ENCODE measurements at regions not wholly inside any gene's neighbourhood (a gene's known extent, or its start where the extent isn't known, plus 50 kb on each side); places are given as distances from the start of the nearest gene placed in this dataset.
A peak's percentile ranks its signal among the peaks of the same experiment; 100 is the strongest.
"Not testable (repeated sequence)": the region's sequence is repeated elsewhere in the genome, so short reads cannot be mapped to it uniquely, and the experiment has no call there.

DNA sequence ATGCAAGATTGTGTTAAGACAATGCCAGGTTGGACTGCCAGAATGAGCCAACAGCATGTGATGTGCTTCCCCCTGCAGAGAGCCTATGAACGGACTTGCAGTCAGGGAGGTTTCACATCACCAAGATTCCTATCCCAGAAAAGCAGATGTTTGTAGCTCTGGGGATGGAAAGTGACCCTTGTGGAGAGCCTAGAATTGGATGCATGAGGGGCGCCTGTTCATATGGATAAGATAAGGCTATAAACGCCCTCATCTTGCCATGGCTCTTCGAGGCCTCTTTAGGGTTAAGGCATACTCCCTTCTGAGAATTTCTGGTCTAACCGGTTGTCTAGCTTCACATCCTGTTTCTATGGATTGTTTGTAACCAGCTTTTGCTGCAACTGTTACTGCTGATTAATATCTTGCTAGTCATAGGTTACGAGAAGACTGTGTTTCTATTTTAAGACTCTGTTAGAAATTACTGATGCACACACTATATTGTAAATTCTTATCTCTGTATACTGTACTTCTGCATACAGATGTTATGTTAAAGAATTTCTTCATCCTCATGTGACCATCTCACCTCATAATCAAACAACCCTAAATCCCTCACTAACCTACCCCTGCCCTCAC lies 295.8 kb downstream of the PTGER3 start:
- H3K9me2 ChIP-seq (ENCODE audit: insufficient read depth); H3K36me3 ChIP-seq (ENCODE audit: low read depth); H3K4me1 ChIP-seq (replicated peaks; ENCODE audit: insufficient read depth); H3K27ac ChIP-seq; H4K20me1 ChIP-seq (ENCODE audit: insufficient read depth); H3K79me2 ChIP-seq (ENCODE audit: low read depth); H2AFZ ChIP-seq; H3K9me3 ChIP-seq (ENCODE audit: insufficient read depth, low read depth); H3K4me3 ChIP-seq; BruUV-seq (replicated peaks); CTCF ChIA-PET; H3K27me3 ChIP-seq (ENCODE audit: insufficient read depth, low read depth); DNase-seq; intact Hi-C loops (cut with micrococcal nuclease; ENCODE audit: unreplicated experiment); H3F3A ChIP-seq (ENCODE audit: insufficient read depth, low read depth): not testable (repeated sequence)
- H3K4me2 ChIP-seq, result peak overlapping the region; percentile 28
- POLR2A ChIA-PET (ENCODE audit: unreplicated experiment), result interaction anchor here (0.6 kb wide), 1 partner anchor 416 kb away, joined by 3 read pairs; no protein-coding TSS in a partner anchor

DNA sequence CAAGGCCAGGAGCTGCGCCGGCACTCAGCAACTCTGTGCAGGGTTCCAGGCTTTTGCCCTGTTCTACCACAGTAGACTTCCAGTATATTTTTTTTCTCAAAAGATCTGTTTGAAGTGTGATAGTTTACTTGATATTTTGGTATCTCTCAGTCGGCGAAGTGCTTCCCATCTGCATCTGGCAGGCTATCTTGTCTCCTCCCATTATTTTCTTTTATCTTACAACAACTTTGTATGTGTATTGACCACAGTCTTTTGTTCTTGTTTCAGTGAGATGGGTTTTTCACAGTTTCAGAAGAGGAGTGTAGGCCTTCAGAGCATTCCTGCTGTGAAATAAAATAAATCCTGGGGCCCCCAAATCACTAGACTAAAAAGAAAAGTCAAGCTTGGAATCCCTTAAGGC lies 292.9 kb downstream of the PTGER3 start:
- DNase-seq, result no peak
- ChIA-PET POLR2A (ENCODE audit: unreplicated experiment) (no interaction called here), CTCF (no interaction called here)
- H4K20me1 ChIP-seq (ENCODE audit: insufficient read depth), result no peaks in the 10 kb centered on the region
- no peak overlapping the region for H2AFZ ChIP-seq
- TF ChIP-seq, protein P1, sequence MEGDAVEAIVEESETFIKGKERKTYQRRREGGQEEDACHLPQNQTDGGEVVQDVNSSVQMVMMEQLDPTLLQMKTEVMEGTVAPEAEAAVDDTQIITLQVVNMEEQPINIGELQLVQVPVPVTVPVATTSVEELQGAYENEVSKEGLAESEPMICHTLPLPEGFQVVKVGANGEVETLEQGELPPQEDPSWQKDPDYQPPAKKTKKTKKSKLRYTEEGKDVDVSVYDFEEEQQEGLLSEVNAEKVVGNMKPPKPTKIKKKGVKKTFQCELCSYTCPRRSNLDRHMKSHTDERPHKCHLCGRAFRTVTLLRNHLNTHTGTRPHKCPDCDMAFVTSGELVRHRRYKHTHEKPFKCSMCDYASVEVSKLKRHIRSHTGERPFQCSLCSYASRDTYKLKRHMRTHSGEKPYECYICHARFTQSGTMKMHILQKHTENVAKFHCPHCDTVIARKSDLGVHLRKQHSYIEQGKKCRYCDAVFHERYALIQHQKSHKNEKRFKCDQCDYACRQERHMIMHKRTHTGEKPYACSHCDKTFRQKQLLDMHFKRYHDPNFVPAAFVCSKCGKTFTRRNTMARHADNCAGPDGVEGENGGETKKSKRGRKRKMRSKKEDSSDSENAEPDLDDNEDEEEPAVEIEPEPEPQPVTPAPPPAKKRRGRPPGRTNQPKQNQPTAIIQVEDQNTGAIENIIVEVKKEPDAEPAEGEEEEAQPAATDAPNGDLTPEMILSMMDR (conservative IDR thresholded peaks at IDR 0.05), result no peak
- TF ChIP-seq EZH2 (IDR thresholded peaks at IDR 0.05; ENCODE audit: low read depth), result no peak
- intact Hi-C loops (cut with micrococcal nuclease; ENCODE audit: unreplicated experiment), result no loop called here
- no peak overlapping the region for H3K27ac ChIP-seq
- H3K79me2 ChIP-seq (ENCODE audit: low read depth), result no peaks in the 10 kb centered on the region
- H3K4me2 ChIP-seq, result no peak overlapping the region
- no peak overlapping the region for H3K4me3 ChIP-seq
- no peaks in the 10 kb centered on the region for H3K36me3 ChIP-seq (ENCODE audit: low read depth)
- H3K4me1 ChIP-seq (replicated peaks; ENCODE audit: insufficient read depth), result peaks cover 8% of the 10 kb centered on the region; the same call in 1 of the 2 replicates
- H3K9me2 ChIP-seq (ENCODE audit: insufficient read depth), result no peaks in the 10 kb centered on the region
- H3K9me3 ChIP-seq (ENCODE audit: insufficient read depth, low read depth), result no peaks in the 10 kb centered on the region
- H3K27me3 ChIP-seq (ENCODE audit: insufficient read depth, low read depth), result no peaks in the 10 kb centered on the region
- H3F3A ChIP-seq (ENCODE audit: insufficient read depth, low read depth), result no peaks in the 10 kb centered on the region
- BruUV-seq (replicated peaks), result no TSS peak

DNA sequence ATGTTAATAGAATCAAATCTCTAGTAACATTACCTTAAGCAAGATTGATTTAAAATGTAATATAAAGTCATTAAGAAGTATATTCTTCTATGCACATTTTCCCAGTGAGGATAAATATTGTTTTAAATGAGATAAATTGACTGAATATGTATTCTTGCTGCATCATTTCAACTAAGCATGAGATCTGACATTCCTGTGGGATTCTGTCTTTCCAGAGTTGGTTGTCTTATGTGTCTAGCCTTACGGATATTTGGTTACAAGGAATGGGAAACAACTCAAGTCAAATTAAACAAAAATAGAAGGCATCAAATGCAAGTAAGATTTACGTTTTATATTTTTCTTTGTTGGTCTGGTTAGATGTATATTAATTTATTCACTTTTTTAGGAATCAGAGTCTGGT lies 287.5 kb downstream of the PTGER3 start:
- Histone ChIP-seq H3K4me2 (no peak overlapping the region), H4K20me1 (ENCODE audit: insufficient read depth) (no peaks in the 10 kb centered on the region), H3K9me3 (ENCODE audit: insufficient read depth, low read depth) (no peaks in the 10 kb centered on the region), H3K27me3 (ENCODE audit: insufficient read depth, low read depth) (no peaks in the 10 kb centered on the region), H3K4me3 (no peak overlapping the region), H3K9me2 (ENCODE audit: insufficient read depth) (no peaks in the 10 kb centered on the region), H3K27ac (no peak overlapping the region), H3K36me3 (ENCODE audit: low read depth) (no peaks in the 10 kb centered on the region), H3F3A (ENCODE audit: insufficient read depth, low read depth) (no peaks in the 10 kb centered on the region), H2AFZ (no peak overlapping the region), H3K79me2 (ENCODE audit: low read depth) (no peaks in the 10 kb centered on the region), H3K4me1 (replicated peaks; ENCODE audit: insufficient read depth) (no peaks in the 10 kb centered on the region)
- ChIA-PET CTCF (no interaction called here), POLR2A (ENCODE audit: unreplicated experiment) (no interaction called here)
- intact Hi-C loops (cut with micrococcal nuclease; ENCODE audit: unreplicated experiment), result no loop called here
- BruUV-seq (replicated peaks), result no TSS peak
- TF ChIP-seq, protein P1 (conservative IDR thresholded peaks at IDR 0.05), result no peak
- TF ChIP-seq EZH2 (IDR thresholded peaks at IDR 0.05; ENCODE audit: low read depth), result no peak
- no peak for DNase-seq

DNA sequence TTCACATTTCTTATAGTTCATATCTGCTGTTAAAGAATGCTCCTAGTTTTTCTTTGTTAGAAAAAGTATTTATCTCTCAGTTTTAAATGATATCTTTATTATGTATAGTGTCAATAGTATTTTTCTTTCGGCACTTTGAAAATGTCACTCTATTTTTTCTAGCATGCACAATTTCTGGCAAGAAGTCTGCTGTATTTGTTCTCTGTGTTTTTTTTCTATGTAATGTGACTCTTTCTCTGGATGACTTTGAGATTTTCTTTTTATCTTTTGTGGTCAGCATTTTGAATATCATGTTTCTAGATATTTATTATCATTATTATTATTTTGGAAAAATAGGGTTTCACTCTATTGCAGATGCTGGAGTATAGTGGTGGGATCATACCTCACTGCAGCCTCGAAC lies 285.2 kb downstream of the PTGER3 start:
- Histone ChIP-seq H3K79me2 (ENCODE audit: low read depth) (no peaks in the 10 kb centered on the region), H3F3A (ENCODE audit: insufficient read depth, low read depth) (no peaks in the 10 kb centered on the region), H3K27ac (no peak overlapping the region), H3K36me3 (ENCODE audit: low read depth) (no peaks in the 10 kb centered on the region), H4K20me1 (ENCODE audit: insufficient read depth) (no peaks in the 10 kb centered on the region), H2AFZ (no peak overlapping the region), H3K27me3 (ENCODE audit: insufficient read depth, low read depth) (no peaks in the 10 kb centered on the region), H3K4me3 (no peak overlapping the region), H3K9me2 (ENCODE audit: insufficient read depth) (no peaks in the 10 kb centered on the region), H3K9me3 (ENCODE audit: insufficient read depth, low read depth) (no peaks in the 10 kb centered on the region), H3K4me1 (replicated peaks; ENCODE audit: insufficient read depth) (no peaks in the 10 kb centered on the region), H3K4me2 (no peak overlapping the region)
- TF ChIP-seq, protein P1 (conservative IDR thresholded peaks at IDR 0.05), result no peak
- no peak for TF ChIP-seq EZH2 (IDR thresholded peaks at IDR 0.05; ENCODE audit: low read depth)
- no peak for DNase-seq
- BruUV-seq (replicated peaks), result no TSS peak
- POLR2A ChIA-PET (ENCODE audit: unreplicated experiment), result no interaction called here
- intact Hi-C loops (cut with micrococcal nuclease; ENCODE audit: unreplicated experiment), result no loop called here
- CTCF ChIA-PET, result no interaction called here

All from PC-9 (cell line).